ENCODE measurements at regions not wholly inside any gene's neighbourhood (a gene's known extent, or its start where the extent isn't known, plus 50 kb on each side); places are given as distances from the start of the nearest gene placed in this dataset.
"Not testable (repeated sequence)": the region's sequence is repeated elsewhere in the genome, so short reads cannot be mapped to it uniquely, and the experiment has no call there.

DNA sequence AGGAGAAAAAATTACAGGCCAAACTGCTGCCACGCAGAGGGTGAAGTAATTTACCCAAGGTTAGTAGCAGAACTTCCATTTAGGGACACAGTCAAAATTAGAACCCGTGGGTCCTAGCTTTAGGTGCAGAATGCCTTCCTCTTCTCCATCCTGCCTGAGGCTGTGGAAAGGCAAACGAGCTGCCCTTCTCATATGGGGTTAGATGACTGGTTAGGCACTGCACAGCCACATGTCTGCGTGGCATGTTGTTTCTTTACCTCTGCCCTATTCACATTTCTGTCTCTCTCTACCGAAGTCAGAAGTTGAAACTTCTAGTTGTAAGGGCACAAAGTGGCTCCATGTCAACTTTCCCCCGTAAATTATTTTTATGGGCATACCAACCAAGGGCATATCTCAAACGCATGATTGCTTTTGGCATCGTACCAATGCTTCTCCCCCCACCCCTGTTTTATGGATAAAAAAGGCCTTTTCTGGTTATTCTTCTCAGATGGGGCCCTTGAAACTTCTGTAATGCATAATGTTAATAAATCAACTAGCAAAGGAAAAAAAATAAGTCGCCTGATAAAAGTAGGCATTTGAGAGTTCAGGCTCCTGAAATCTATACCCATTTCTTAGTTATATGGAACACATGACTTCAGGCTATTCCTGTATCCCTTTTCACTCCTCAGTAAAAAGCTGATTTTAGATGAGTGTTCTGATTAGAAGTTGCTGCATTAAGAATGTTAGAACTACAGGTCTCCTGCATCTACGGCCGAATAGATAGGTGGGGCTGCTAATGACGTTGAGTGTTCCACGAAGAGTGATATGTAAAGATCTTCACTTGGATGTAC is 139.6 kb upstream of the NRIP1 start:
- no peak for FAIRE-seq

DNA sequence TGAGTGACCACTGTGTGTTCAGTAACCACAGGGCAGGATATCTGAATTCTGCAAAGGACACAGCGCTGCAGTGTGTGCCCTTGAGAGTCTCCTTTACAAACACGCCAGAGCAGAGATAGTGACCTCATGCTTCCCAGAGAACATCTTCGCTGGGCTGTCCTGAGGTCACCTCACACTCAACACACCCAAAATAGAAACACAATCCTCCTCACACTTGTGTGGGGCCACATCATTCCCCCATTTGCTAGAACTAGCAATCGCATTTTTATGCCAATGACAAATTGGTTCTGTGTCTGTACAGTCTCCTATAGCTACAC is 140.1 kb upstream of the NRIP1 start:
- FAIRE-seq = no peak

DNA sequence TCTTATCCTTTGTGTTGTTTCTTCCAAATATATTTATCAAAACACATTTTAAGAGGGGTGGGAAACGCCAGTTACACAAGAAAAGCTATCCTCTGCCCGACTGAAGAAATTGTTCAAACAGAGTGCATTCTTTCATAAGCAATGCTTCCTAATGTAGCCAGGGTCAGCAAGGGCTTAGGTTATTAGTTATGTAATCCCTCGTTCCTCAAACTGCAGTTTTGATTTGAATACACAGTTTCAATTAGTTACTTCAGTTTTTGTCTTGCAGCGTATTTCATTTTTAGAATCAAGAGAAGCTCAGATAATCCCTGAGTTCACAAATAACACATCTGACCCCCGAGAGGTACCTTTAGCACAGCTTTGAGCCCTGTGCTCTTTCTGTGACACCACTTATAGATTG is 141.7 kb upstream of the NRIP1 start:
- no peak for FAIRE-seq

DNA sequence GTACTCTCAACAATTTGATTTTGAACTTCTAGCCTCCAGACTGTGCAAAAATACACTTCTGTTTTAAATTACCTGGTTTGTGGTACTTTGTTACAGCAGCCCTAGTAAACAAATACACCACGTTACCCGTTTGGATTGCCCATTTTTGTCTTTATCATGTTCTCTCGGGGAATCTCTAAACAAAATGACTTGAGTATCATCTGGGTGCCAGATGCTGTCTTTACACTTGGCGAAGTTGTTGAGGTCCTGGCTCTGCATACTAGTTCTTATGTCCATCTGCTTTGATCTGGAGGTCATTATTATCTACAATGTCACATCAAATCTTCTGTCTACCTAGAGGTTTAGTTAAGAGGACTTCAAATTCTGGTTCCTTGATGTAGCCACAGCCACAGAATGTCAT is 142.4 kb upstream of the NRIP1 start:
- no peak for FAIRE-seq

DNA sequence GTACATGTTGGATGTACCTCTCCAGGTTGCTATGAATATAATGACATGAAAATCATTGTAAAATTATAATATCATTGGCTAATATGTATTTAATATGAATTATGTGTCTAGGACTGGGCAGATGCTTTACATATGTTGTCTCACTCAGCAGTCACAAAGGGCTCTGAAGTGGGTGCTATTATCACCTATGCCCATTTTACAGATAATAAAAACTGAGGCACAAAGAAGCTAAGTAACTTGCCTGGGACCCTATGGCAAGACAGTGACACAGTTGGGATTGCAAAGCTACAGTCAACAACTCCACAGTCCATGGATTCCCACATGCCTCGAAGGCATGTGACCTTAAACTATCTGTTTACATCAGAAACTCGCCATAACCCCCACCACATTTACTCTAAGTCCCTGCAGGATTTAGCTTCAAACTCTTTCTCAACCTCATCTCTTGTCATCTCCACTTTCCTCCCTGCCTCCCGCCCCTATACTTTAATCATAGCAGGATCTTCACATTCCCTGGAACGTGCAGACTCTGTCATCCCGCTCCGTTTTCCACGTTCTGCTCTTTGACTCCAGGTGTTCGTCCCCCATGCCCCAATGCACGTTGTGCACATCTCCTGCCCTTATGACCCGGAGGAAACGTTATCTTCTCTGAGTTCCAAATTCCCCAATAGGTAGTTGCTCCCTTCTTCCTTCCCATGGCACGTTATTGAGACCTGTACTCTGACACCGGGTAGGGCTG is 143.0 kb upstream of the NRIP1 start:
- FAIRE-seq = no peak

DNA sequence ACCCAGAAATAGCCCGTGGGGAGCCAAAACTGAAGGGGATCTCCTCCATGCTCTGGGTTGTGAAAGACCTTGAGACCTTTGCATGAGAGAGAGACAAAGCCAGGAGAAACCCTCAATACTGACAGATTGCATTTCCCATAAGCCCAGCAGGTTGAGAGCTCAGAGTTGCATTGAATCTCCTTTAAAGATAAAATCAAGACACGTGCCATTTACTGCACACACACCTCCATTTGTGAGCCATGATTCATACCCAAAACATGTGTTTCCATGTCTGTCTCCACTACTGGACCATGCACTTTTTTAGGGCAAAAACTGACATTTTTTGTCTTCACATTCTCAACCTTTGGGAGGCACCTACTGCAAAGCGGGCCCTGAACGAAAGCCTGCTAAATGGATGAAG is 144.0 kb upstream of the NRIP1 start:
- FAIRE-seq = no peak

DNA sequence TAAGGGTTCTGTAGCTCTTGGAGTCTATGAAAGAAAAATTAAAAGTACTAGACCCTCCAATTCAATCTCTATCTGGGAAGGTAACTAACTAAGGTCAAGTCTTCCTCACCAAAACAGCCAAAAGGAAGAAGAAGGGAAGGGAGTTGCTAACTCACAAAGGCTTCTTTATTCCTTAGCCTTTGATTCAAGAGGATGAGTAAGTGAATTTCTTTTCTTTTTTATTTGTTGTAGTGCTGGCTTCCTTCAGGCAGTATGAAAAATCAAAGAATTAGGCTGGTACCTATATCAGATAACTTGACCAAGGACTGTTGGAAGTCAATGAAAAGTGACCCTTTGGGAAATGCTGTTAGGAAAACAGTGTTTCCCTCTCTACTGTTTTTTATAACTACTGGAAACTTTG is 144.4 kb upstream of the NRIP1 start:
- no peak for FAIRE-seq

DNA sequence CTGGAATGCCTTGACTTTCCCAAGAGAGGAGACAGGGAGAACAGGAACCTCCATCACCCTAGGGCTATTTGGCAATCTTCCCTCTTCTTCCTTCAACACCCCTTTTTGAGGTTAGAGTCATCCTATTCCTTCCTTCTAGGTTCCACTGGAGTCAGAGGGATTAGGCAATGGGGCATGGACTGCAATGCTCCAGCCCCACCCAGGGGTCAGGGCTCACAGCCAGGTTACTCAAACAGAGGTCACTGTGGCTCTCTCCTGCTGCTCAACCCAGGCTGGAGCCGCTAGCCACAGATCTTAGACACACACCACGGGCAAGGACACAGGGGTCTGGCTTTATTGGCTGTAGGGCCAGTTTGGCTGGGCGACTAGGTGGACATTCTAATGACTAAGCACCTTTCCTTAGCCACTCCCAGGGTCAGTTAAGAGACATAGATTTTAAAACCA is 145.5 kb upstream of the NRIP1 start:
- FAIRE-seq = no peak

DNA sequence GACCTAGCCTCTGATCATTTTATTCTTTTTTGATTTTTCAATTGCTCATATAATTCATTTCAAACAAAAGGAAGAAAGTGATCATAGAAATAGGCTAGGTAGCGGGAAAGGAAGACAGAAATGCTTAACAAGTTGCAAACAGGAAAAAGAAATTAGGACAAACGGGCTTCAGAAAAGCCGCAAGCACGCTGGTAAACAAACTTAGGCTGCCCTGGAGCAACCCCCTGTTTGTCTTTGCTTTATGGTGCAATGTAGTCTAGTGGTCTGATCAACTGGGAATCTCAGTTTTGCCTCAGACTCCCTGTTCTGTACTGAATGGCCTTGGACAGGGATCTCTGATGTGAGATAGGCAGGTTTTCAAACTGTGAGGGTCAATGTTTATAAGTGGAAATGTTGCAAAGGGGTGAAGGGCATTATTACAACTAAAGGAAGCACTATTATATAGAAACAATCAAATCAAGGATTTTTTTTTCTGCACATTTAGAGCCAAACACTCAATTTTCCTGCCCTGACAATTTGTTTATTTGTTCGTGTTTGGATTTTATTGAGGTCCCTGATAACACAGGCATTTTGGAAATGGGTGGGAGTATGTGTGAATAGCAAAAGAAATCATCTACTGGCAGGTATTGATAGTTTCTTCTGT is 146.8 kb upstream of the NRIP1 start:
- FAIRE-seq = no peak

DNA sequence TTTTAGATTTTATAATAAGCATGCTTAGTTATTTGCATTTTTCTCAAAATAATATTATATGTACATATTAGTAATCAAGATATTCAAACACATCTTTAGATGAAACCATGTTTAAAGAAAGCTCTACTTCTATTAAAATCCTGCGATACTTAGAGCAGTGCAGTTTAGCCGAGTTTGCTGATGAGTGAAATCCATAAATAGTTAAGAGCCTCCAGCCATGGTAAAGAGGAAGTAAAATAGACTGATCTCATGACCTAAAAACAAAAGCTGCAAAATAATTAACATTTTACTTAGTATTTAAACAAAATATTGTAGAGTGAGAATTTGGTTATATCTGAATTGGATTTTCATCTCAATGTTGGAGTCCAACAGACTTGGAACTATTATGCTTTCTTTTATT is 147.4 kb upstream of the NRIP1 start:
- no peak for FAIRE-seq

DNA sequence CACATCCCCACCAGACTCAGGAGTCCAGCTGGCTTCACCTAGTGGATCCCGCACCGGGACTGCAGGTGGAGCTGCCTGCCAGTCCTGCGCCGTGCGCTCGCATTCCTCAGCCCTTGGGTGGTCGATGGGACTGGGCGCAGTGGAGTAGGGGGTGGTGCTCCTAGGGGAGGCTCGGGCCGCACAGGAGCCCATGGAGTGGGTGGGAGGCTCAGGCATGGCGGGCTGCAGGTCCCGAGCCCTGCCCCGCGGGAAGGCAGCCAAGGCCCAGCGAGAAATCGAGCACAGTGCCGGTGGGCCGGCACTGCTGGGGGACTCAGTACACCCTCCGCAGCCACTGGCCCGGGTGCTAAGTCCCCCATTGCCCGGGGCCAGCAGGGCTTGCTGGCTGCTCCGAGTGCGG is 153.7 kb upstream of the NRIP1 start:
- FAIRE-seq = not testable (repeated sequence)

DNA sequence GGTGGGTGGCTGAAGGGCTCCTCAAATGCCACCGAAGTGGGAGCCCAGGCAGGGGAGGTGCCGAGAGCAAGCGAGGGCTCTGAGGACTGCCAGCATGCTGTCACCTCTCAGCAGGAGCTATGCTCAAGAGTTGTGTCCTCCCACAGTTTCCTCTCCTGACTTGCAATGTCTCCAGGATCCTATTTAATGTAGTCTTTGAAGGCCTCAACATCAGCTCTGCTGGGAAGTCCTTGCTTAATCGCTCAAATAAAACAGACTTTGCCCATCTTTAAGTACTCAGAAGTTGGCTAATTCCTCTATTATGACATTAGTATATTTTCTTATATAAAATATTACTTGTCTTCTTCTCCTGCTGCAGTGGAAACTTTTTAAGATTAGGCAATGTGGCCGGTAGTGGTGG is 154.2 kb upstream of the NRIP1 start:
- no peak for FAIRE-seq

DNA sequence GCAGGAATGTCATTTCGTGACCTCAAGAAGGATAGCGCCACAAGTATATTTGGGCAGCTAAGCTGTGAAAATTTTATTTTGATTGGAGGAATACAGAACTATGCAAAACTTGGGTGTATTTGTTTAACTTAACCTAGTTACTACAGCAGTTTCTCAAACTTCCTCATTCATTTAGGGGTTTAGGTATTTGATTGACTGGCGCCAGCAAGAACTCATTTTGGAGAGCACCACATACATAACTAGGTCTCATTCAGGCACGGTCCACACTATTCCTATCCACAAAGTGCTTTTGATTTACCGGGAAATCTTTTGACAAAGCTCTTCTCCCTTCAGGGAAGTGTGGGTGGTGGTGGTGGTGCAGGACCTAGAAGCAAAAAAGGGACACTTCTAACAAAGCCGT is 155.1 kb upstream of the NRIP1 start:
- FAIRE-seq = no peak

DNA sequence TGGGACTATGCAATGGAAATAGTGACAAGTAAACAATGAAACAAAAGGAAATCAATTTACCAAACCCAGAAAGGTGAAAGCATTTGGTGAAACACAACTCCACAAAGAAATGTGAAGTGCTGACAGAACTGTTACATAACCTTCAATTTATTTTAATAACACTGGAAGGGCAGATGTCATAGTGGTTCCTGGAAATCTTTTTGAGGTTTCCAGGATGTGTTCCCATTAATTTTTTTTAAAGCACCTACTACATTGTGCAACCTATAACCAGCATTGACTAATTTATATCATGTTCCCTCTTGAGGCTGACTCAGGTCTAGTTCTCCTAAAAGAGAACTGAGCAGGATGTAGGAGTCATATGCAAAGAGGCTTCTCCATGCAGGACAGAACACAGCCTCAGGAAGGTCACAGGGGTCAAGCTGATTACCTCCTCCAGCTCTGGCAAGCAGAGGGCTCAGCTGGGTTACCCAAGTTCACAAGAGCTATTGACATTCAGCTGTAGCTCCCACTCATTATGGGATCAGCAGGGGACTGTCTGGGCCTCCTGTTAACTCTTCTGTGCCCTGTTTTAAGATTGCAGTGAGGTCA is 157.1 kb upstream of the NRIP1 start:
- no peak for FAIRE-seq

DNA sequence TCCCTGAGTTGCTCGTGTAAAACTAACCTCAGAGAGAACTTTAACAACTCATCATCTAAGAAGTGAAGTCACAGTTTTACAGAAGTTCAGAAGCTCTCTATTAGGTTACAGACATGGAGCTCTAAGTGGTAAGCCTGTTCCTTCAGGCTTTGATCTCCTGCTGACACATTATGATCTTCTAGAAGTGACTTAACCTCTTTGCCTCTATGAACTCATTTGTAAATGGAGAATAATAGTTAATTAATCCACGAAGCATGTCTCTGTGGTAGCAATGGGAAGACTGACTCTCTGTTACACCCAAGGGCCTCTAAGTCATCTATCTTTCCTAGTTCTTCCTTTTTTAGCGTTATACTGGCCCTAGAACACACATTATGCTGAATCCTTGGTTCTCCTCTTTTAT is 157.9 kb upstream of the NRIP1 start:
- no peak for FAIRE-seq

DNA sequence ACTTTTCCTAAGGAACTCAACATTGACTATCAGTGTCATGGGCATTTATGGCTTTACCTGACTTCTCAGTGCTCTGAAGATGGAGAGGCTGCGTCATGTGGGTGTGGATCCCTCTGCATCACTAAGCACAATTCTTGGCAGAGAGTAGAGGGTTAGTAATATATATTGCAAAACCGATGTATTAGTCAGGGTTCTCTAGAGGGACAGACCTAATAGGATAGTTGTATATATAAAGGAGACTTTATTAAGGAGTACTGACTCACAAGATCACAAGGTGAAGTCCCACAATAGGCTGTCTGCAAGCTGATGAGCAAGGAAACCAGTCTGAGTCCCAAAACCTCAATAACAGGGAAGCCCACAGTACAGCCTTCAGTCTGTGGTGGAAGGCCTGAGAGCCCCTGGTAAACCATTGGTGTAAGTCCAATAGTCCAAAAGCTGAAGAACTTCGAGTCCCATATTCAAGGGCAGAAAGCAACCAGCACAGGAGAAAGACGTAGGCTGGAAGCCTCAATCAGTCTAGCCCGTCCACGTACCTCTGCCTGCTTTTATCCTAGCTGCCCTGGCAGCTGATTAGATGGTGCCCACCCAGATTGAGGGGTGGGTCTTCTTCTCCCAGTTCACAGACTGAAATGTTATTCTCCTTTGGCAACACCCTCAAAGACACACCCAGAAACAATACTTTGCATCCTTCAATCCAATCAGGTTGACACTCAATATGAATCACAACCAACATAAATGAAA is 159.7 kb upstream of the NRIP1 start:
- FAIRE-seq = no peak

DNA sequence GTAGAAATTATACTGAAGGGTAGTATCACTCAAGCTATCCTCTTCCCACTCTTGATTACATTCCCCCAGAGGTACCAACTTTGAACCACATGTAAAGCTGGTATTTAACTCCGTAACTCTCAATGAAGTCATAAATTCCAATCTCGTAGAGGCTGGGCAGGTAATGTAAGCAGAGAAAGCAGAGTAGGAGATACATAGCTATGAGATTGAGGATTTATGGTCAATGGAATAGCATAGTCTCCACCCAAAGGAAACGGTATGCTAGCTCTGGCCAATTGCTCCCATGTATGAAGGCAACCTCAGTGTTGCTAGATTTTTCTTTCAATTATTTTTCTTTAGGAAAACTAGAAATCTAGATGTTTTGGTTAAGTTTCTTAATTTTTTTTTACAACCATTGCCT is 163.1 kb upstream of the NRIP1 start:
- FAIRE-seq = no peak

DNA sequence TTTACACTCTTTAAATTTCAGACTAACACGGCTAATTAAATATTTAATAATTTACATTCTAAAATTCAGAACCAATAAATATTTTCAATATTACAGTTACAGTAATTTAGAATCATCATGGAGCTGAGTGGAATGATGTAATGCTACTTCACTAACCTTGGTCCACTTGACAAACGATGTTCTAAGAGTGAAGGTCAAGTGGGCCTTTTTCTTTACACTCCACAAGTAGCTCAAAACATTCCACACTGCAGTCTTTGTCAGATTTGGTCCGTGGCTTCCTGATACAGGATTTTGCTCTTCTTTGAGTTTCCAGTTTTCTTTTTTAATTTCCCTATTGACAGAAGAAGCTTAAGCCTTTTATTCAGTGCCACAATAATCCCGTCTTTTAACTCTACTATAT is 164.6 kb upstream of the NRIP1 start:
- FAIRE-seq = no peak

DNA sequence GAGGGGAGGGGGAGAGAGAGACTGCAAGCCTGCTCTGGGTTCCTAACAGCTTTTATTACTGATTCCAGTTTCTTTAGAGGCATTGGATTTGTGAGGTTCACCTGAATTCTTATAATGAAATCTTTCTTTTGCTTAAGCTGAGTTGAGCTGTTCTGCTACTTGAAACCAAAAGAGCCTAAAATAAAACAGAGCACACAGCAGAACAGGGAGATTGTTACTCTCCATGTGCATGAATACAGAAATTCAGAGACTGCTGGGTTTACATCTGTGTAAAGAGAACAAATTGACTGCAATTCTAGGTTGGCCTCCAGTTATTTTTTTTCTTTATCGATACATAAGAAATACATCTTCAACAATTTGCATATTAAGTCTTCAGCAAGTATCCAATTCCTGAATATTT is 168.8 kb upstream of the NRIP1 start:
- FAIRE-seq = no peak

DNA sequence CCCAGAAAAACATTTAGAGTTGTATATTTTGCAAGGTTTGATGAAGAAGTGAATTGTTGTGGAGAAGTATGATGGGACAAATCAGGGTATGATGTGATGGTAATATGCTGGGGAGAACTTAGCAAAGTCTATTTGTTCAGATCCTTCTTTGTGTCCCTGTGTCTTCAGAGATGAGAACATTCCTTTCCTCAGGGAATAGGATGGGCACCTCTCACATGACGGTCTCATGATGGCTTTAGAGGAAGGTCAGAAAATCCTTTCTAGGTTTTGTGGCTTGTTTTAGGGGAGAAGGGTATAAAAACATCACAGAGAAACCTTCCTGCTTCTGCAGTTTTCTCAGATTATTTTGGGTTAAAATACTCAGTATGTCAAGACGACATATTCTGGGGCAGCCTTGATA is 171.3 kb upstream of the NRIP1 start:
- FAIRE-seq = no peak

DNA sequence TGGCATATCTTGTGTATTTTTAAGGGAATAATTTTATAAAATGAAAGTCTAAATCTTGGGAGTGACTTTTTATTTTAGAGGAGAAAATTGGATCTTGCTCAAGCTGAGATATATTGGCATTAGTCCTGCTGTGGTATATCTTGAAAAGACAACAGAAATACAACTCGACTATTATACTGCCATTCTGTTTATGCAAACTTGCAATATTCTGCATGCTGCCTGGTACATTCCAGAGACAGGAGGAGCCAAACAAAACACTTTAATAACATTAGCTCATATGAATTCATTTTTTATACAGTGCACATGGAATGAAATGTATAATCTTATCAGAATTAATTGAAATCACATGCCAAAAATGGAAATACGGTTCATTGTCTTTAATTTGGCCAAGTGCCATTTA is 176.0 kb upstream of the NRIP1 start:
- FAIRE-seq = no peak

DNA sequence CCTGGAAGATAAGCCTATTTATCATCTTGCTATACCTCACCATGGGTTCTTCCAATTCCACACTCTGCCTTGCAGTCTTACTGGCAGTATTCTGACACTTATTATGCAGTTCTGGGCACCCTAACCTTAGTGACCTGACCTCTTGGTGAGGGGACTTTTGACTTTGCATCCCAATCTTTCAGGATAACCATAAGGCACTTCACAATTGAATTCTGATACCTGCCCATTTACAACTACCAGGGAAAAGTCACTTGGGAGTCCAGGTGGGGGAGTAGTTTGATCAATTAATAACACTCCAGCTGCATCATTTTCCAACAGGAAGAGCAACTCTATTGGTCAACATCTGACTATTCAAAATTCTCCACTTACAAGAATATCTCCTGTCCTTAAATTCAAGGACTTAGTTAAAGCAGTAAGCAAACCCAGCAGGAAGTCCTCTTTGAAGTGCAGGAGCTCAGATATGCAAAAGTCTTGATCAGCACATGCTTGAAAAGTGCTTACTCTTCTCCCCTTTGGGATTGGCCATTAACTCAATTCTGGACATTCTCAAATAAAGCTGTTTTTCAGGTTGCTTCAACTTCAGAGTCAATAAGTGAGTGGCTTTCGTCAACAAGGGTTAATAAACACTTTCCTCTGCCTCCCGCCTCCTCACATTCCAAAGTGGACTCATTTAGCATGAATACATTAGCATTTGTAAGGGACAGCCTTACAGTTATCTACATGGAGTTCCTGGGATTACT is 177.4 kb upstream of the NRIP1 start:
- FAIRE-seq = no peak
